DMS 273 (cell line): ENCODE measurements at regions not wholly inside any gene's neighbourhood (a gene's known extent, or its start where the extent isn't known, plus 50 kb on each side); places are given as distances from the start of the nearest gene placed in this dataset.

Source experiments
- DNase-seq: peaks from one replicate; lab custom pipeline; 2025; ENCODE audit not compliant: unreplicated experiment; lab: John Stamatoyannopoulos, UW

- DNase-seq: no peak
Observed at GRCh38 chr1:87165177-87165576, 163.5 kb upstream of the LMO4 start.

GRCh38 chr1:87167157-87167789, 161.4 kb upstream of the LMO4 start:
- DNase-seq: no peak

- peak; percentile 6 for DNase-seq
Observed at GRCh38 chr1:87167848-87168525, 160.7 kb upstream of the LMO4 start.

GRCh38 chr1:87169263-87169910, 159.3 kb upstream of the LMO4 start:
- no peak for DNase-seq

- no peak for DNase-seq
Observed at GRCh38 chr1:87170157-87170556, 158.5 kb upstream of the LMO4 start.

GRCh38 chr1:87170931-87171598, 157.6 kb upstream of the LMO4 start:
- DNase-seq: no peak

- DNase-seq: no peak
Observed at GRCh38 chr1:87173231-87173630, 155.4 kb upstream of the LMO4 start.

- no peak for DNase-seq
Observed at GRCh38 chr1:87174724-87175245, 153.9 kb upstream of the LMO4 start.

- no peak for DNase-seq
Observed at GRCh38 chr1:87176087-87176486, 152.6 kb upstream of the LMO4 start.

GRCh38 chr1:87176514-87176913, 152.2 kb upstream of the LMO4 start:
- DNase-seq: no peak

GRCh38 chr1:87178441-87178840, 150.2 kb upstream of the LMO4 start:
- DNase-seq: no peak

- no peak for DNase-seq
Observed at GRCh38 chr1:87179076-87179810, 149.4 kb upstream of the LMO4 start.

GRCh38 chr1:87179851-87180519, 148.7 kb upstream of the LMO4 start:
- no peak for DNase-seq

- peak; percentile 7 for DNase-seq
Observed at GRCh38 chr1:87180682-87181081, 148.0 kb upstream of the LMO4 start.

- DNase-seq: no peak
Observed at GRCh38 chr1:87182611-87183010, 146.1 kb upstream of the LMO4 start.

- DNase-seq: no peak
Observed at GRCh38 chr1:87185077-87185476, 143.6 kb upstream of the LMO4 start.

- DNase-seq: no peak
Observed at GRCh38 chr1:87186346-87186745, 142.3 kb upstream of the LMO4 start.

- DNase-seq: no peak
Observed at GRCh38 chr1:87188640-87189039, 140.0 kb upstream of the LMO4 start.

GRCh38 chr1:87190402-87190801, 138.3 kb upstream of the LMO4 start:
- DNase-seq: no peak

- no peak for DNase-seq
Observed at GRCh38 chr1:87191646-87192045, 137.0 kb upstream of the LMO4 start.
